ENCODE measurements at regions not wholly inside any gene's neighbourhood (a gene's known extent, or its start where the extent isn't known, plus 50 kb on each side); places are given as distances from the start of the nearest gene placed in this dataset.
"Not testable (repeated sequence)": the region's sequence is repeated elsewhere in the genome, so short reads cannot be mapped to it uniquely, and the experiment has no call there.

GRCh38 chr20:53891306-53891894 lies 179.0 kb downstream of the BCAS1 start:
- no peak for DNase-seq

- no peak for DNase-seq
Measured at GRCh38 chr20:53890443-53891305, 179.7 kb downstream of the BCAS1 start.

GRCh38 chr20:53889411-53890148 lies 180.8 kb downstream of the BCAS1 start:
- no peak for DNase-seq

- no peak for DNase-seq
Measured at GRCh38 chr20:53888951-53889350, 181.4 kb downstream of the BCAS1 start.

- DNase-seq: no peak
Measured at GRCh38 chr20:53888510-53888909, 181.9 kb downstream of the BCAS1 start.

GRCh38 chr20:53887973-53888372 lies 182.4 kb downstream of the BCAS1 start:
- DNase-seq: no peak

- no peak for DNase-seq
Measured at GRCh38 chr20:53884859-53885541, 185.4 kb downstream of the BCAS1 start.

- DNase-seq: no peak
Measured at GRCh38 chr20:53883098-53883911, 187.1 kb downstream of the BCAS1 start.

GRCh38 chr20:53882438-53882986 lies 187.9 kb downstream of the BCAS1 start:
- not testable (repeated sequence) for DNase-seq

- DNase-seq: no peak
Measured at GRCh38 chr20:53881362-53881761, 189.0 kb downstream of the BCAS1 start.

- DNase-seq: no peak
Measured at GRCh38 chr20:53880108-53880641, 190.2 kb downstream of the BCAS1 start.

- DNase-seq: no peak
Measured at GRCh38 chr20:53879048-53879684, 191.2 kb downstream of the BCAS1 start.

GRCh38 chr20:53878262-53879047 lies 191.9 kb downstream of the BCAS1 start:
- DNase-seq: no peak

- no peak for DNase-seq
Measured at GRCh38 chr20:53876956-53877355, 193.4 kb downstream of the BCAS1 start.

- no peak for DNase-seq
Measured at GRCh38 chr20:53876470-53876869, 193.9 kb downstream of the BCAS1 start.

GRCh38 chr20:53875452-53875851 lies 194.9 kb downstream of the BCAS1 start:
- DNase-seq: no peak

- no peak for DNase-seq
Measured at GRCh38 chr20:53874706-53875105, 195.7 kb downstream of the BCAS1 start.

GRCh38 chr20:53874104-53874503 lies 196.3 kb downstream of the BCAS1 start:
- no peak for DNase-seq

- no peak for DNase-seq
Measured at GRCh38 chr20:53873230-53873604, 197.2 kb downstream of the BCAS1 start.

- DNase-seq: no peak
Measured at GRCh38 chr20:53872561-53873229, 197.7 kb downstream of the BCAS1 start.

Measured in SIG-M5 (cell line).